NCI-H524 (cell line): ENCODE measurements at regions not wholly inside any gene's neighbourhood (a gene's known extent, or its start where the extent isn't known, plus 50 kb on each side); places are given as distances from the start of the nearest gene placed in this dataset.

Experiments
- DNase-seq, 2 experiments: peaks; one replicate each; lab custom pipeline; 2025; lab: John Stamatoyannopoulos, UW

- DNase-seq: no peak
These were observed 69.0 kb upstream of the NLK start for GRCh38 chr17:27973258-27974044.

- no peak for DNase-seq
These were observed 68.4 kb upstream of the NLK start for GRCh38 chr17:27974045-27974436.

GRCh38 chr17:27974531-27975145 lies 67.8 kb upstream of the NLK start:
- no peak for DNase-seq

- peak; percentile 96 to 99 for DNase-seq
These were observed 67.1 kb upstream of the NLK start for GRCh38 chr17:27975146-27976011.

GRCh38 chr17:27976331-27976730 lies 66.1 kb upstream of the NLK start:
- no peak for DNase-seq

- peak; percentile 97 to 98 for DNase-seq
These were observed 64.5 kb upstream of the NLK start for GRCh38 chr17:27977751-27978688.

GRCh38 chr17:27978689-27979175 lies 63.7 kb upstream of the NLK start:
- DNase-seq: no peak

- no peak for DNase-seq
These were observed 62.4 kb upstream of the NLK start for GRCh38 chr17:27980043-27980442.

GRCh38 chr17:27981978-27982377 lies 60.5 kb upstream of the NLK start:
- DNase-seq: no peak

- no peak for DNase-seq
These were observed 59.8 kb upstream of the NLK start for GRCh38 chr17:27982688-27983087.

- no peak for DNase-seq
These were observed 58.6 kb upstream of the NLK start for GRCh38 chr17:27983853-27984252.

GRCh38 chr17:27984404-27984803 lies 58.1 kb upstream of the NLK start:
- peak in 1 of 2 experiments; percentile 21 for DNase-seq

- no peak for DNase-seq
These were observed 57.7 kb upstream of the NLK start for GRCh38 chr17:27984816-27985215.

- DNase-seq: no peak
These were observed 57.2 kb upstream of the NLK start for GRCh38 chr17:27985306-27985705.

- no peak for DNase-seq
These were observed 56.6 kb upstream of the NLK start for GRCh38 chr17:27985736-27986399.

- DNase-seq: no peak
These were observed 55.4 kb upstream of the NLK start for GRCh38 chr17:27986805-27987684.

- no peak for DNase-seq
These were observed 53.4 kb upstream of the NLK start for GRCh38 chr17:27989046-27989445.

GRCh38 chr17:27990100-27990499 lies 52.4 kb upstream of the NLK start:
- DNase-seq: no peak

- no peak for DNase-seq
These were observed 51.5 kb upstream of the NLK start for GRCh38 chr17:27990979-27991378.

- DNase-seq: no peak
These were observed 50.9 kb upstream of the NLK start for GRCh38 chr17:27991462-27991993.
